Large intestine (tissue), 3 donors: ENCODE measurements at regions not wholly inside any gene's neighbourhood (a gene's known extent, or its start where the extent isn't known, plus 50 kb on each side); places are given as distances from the start of the nearest gene placed in this dataset.

Source experiments
- DNase-seq, 2 donors: peaks; one replicate each; pipeline versions ENCODE4 v3.0.0 to v3.0.0-alpha.2; 2013
- H3K27ac ChIP-seq: one replicate; pipeline ENCODE4 v1.5.1; 2013; ENCODE audit warnings: low read length
- H3K27me3 ChIP-seq: 2 replicates; pipeline ENCODE4 v1.6.1; 2013; ENCODE audit warnings: low read length; ENCODE audit not compliant: control insufficient read depth, insufficient read depth
- H3K36me3 ChIP-seq: 2 replicates; pipeline ENCODE4 v1.6.1; 2013; ENCODE audit warnings: low read length; ENCODE audit not compliant: control insufficient read depth, insufficient read depth
- H3K4me1 ChIP-seq: one replicate; pipeline ENCODE4 v1.6.1; 2013; ENCODE audit warnings: low read length; ENCODE audit not compliant: control insufficient read depth, insufficient read depth
- H3K4me3 ChIP-seq: one replicate; pipeline ENCODE4 v1.5.1; 2013; ENCODE audit warnings: low read length
- H3K9me3 ChIP-seq: one replicate; pipeline ENCODE4 v1.6.1; 2013; ENCODE audit warnings: mild to moderate bottlenecking, low read depth, low read length, moderate library complexity; ENCODE audit not compliant: control insufficient read depth
- WGBS: methylation state at CpG from one replicate; pipeline ENCODE4 v1.1.5; 2013; ENCODE audit warnings: low lambda C conversion rate; ENCODE audit not compliant: insufficient coverage; 5-methylcytosine and 5-hydroxymethylcytosine counted together

DNA sequence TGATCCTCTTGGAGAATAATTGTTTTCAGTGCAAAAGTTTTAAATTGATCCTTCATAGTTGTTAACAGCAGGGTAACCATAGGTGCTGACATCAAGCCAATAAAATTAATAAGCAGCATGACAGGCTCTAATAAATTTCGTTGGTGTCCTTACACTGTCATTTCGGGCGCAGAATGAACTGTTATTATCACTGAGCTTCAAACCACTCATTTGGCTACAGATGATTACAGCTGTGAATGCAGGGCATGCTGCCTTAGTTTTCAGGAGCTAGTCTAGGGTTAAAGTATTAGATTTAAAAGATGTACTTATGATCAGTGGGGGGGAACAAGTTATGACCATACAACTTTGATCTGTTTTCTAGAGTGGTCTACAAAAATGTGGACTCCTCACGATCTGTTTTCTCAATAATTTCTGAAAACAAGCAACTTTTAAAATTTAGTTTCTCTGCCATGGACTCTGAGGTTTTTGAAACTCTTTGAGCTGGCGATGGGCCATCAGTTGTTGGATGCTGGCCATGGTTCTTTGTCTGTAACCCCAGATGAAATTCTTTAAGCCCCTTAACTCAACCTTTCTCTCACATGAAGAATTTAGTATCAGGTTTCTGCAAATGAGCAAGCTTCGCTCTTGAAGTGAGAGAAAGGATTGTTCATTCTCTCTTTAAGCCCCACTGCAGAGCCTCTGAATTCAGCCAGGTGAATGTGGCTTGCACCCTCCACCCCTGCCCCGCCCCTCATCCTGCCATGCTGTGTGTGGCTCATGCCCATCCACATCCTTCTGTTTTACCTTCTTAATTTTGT, 99.1 kb upstream of the MTHFD1L start:
- Histone ChIP-seq H3K27me3 (no peaks in the 10 kb centered on the region), H3K27ac (no peak overlapping the region), H3K4me3 (no peak overlapping the region), H3K4me1 (no peaks in the 10 kb centered on the region), H3K36me3 (peaks cover 3% of the 10 kb centered on the region), H3K9me3 (no peaks in the 10 kb centered on the region)
- DNase-seq, result no peak
- WGBS, result no CpG with 5 or more reads among the region's 7 CpGs

DNA sequence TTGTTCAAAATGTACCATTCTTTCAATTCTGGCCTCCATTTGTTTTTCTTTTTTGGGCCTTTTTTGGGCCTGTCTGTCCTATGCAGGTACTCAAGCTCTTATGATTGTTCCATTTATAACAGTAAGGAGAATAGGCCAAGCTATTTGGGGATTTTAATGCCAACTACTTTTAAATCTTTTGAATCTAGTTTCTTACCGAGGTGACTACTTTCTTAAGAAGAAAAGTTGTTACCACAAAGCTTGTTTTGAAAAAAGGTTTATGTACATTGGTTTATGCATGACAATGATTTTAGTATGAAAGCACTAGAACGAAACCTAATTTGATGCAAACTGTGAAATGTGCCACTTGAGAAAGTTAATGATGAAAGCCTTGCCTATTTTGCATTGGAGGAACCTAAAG, 98.3 kb upstream of the MTHFD1L start:
- DNase-seq, result no peak
- WGBS, result 80% methylated on average over 2 of the region's 2 CpGs
- Histone ChIP-seq H3K4me1 (no peaks in the 10 kb centered on the region), H3K4me3 (no peak overlapping the region), H3K27ac (no peak overlapping the region), H3K27me3 (no peaks in the 10 kb centered on the region), H3K36me3 (peaks cover 3% of the 10 kb centered on the region), H3K9me3 (no peaks in the 10 kb centered on the region)

GRCh38 chr6:150767571-150768018, 97.9 kb upstream of the MTHFD1L start:
- Histone ChIP-seq H3K9me3 (no peaks in the 10 kb centered on the region), H3K27ac (no peak overlapping the region), H3K36me3 (peaks cover 3% of the 10 kb centered on the region), H3K4me3 (no peak overlapping the region), H3K27me3 (no peaks in the 10 kb centered on the region), H3K4me1 (no peaks in the 10 kb centered on the region)
- WGBS, result 40% methylated on average over 1 of the region's 7 CpGs
- DNase-seq, result no peak

GRCh38 chr6:150770637-150771036, 94.9 kb upstream of the MTHFD1L start:
- Histone ChIP-seq H3K4me1 (no peaks in the 10 kb centered on the region), H3K27me3 (no peaks in the 10 kb centered on the region), H3K9me3 (peaks cover 5% of the 10 kb centered on the region), H3K27ac (no peak overlapping the region), H3K36me3 (peaks cover 3% of the 10 kb centered on the region), H3K4me3 (no peak overlapping the region)
- no peak for DNase-seq
- WGBS, result no CpG with 5 or more reads among the region's 3 CpGs

GRCh38 chr6:150773969-150774368, 91.5 kb upstream of the MTHFD1L start:
- Histone ChIP-seq H3K27ac (no peak overlapping the region), H3K9me3 (peaks cover 5% of the 10 kb centered on the region), H3K4me1 (no peaks in the 10 kb centered on the region), H3K4me3 (no peak overlapping the region), H3K27me3 (no peaks in the 10 kb centered on the region), H3K36me3 (peaks cover 3% of the 10 kb centered on the region)
- DNase-seq, result no peak
- no CpG with 5 or more reads among the region's 1 CpG for WGBS

- Histone ChIP-seq H3K4me3 (no peak overlapping the region), H3K4me1 (no peaks in the 10 kb centered on the region), H3K27ac (no peak overlapping the region), H3K27me3 (no peaks in the 10 kb centered on the region), H3K36me3 (no peaks in the 10 kb centered on the region), H3K9me3 (peaks cover 5% of the 10 kb centered on the region)
- WGBS, result 73% methylated on average over 3 of the region's 9 CpGs
- no peak for DNase-seq
Measured at GRCh38 chr6:150775415-150776203, 89.9 kb upstream of the MTHFD1L start.

DNA sequence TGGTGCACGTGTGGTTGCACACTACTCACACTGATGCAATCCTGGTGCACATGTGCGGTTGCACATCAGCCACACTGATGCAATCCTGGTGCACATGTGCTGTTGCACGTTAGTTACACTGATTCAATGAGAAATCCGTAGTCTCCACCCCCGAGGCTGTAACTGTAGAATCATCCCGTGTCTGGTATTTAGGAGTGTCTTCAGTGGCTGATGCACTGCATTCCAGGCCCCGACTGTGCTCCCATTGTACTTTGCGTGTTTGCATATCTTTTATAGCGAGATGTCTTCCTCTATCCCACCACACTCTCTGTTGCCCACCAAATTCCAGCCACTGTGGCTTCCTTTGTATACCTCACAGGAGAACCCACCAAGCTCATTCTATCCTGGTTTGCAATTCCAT, 87.8 kb upstream of the MTHFD1L start:
- no CpG with 5 or more reads among the region's 9 CpGs for WGBS
- Histone ChIP-seq H3K4me3 (no peak overlapping the region), H3K9me3 (peaks cover 5% of the 10 kb centered on the region), H3K27me3 (no peaks in the 10 kb centered on the region), H3K27ac (no peak overlapping the region), H3K36me3 (no peaks in the 10 kb centered on the region), H3K4me1 (no peaks in the 10 kb centered on the region)
- no peak for DNase-seq

DNA sequence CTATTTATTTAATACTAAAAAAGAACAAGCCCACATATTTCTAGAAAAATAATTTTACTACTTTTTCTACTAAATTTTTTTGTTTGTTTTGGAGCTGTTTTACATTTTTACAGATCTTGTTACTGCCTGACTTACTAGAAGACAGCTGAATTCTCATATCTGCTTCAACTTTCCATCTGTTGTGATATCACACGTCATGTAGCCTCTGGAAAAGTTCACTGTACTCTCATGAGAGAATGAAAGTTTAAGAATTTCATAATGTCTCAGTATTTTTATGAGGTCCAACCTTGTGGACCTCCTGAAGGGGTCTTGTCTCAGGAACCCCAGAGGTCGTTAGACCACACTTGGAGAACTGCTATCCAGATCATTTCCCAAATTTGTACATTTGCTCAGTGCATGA, 81.7 kb upstream of the MTHFD1L start:
- H3K9me3 ChIP-seq, result no peaks in the 10 kb centered on the region
- H3K27ac ChIP-seq, result no peak overlapping the region
- WGBS, result no CpG with 5 or more reads among the region's 2 CpGs
- no peaks in the 10 kb centered on the region for H3K4me1 ChIP-seq
- H3K36me3 ChIP-seq, result no peaks in the 10 kb centered on the region
- no peak for DNase-seq
- no peak overlapping the region for H3K4me3 ChIP-seq
- H3K27me3 ChIP-seq, result no peaks in the 10 kb centered on the region

DNA sequence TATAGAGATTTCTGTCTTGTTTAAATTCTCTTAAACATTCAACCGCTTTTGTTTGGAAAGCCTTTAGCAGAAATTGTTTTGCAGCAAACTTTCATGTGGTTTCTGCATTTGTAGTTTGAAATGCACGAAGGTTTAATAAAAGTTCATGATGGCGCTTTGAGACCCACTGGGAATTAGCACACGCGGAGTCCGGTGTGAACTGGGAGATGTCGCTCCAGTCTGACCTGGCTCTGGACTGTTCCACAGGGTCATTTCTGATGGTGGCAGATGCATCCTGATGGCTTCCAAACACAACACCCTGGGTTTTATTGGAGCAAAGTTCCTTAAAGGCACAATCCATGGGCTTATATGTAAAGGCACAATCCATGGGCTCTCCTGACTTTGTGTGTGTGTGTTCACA, 78.1 kb upstream of the MTHFD1L start:
- H3K4me1 ChIP-seq, result no peaks in the 10 kb centered on the region
- H3K27me3 ChIP-seq, result no peaks in the 10 kb centered on the region
- WGBS, result no CpG with 5 or more reads among the region's 7 CpGs
- H3K27ac ChIP-seq, result no peak overlapping the region
- no peaks in the 10 kb centered on the region for H3K36me3 ChIP-seq
- no peak overlapping the region for H3K4me3 ChIP-seq
- no peak for DNase-seq
- H3K9me3 ChIP-seq, result no peaks in the 10 kb centered on the region

DNA sequence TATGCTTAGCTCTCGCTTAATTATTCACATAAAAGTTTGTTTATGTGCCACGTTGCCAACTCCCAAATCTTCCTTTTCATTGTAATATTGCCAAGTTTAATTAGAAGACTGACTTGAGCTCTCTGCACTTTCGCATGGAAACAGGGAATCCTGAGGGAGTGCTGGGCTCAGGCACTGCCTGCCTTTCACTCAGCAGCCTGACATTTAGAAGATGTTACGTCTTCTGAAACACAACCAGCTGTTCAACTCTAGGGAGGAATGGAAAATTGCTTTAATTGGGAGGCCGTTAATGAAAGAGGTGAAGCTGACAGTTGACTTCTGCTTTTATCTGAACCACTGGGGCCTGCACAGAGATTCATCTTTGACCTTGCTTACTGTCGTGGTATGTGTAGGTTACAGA, 77.4 kb upstream of the MTHFD1L start:
- H3K27ac ChIP-seq, result no peak overlapping the region
- no peak overlapping the region for H3K4me3 ChIP-seq
- H3K9me3 ChIP-seq, result no peaks in the 10 kb centered on the region
- no peak for DNase-seq
- no peaks in the 10 kb centered on the region for H3K36me3 ChIP-seq
- no peaks in the 10 kb centered on the region for H3K27me3 ChIP-seq
- no peaks in the 10 kb centered on the region for H3K4me1 ChIP-seq
- no CpG with 5 or more reads among the region's 6 CpGs for WGBS
